ENCODE measurements at regions not wholly inside any gene's neighbourhood (a gene's known extent, or its start where the extent isn't known, plus 50 kb on each side); places are given as distances from the start of the nearest gene placed in this dataset.

GRCh38 chr7:22566176-22566575 is 66.2 kb upstream of the STEAP1B start:
- Histone ChIP-seq H3K9me3 (no peaks in the 10 kb centered on the region), H3K27me3 (replicated peaks in 1 of 2; ENCODE audit: control insufficient read depth in 2 of 2, extremely low read depth in 1 of 2, insufficient read depth in 2 of 2, low read length in 1 of 2) (peaks cover 0 to 30% of the 10 kb centered on the region in 2 experiments), H3K27ac (ENCODE audit: low read length) (no peak overlapping the region), H3K36me3 (ENCODE audit: control insufficient read depth in 2 of 2, extremely low read depth in 1 of 2, insufficient read depth in 1 of 2, low read length in 1 of 2) (no peaks in the 10 kb centered on the region), H3K4me1 (ENCODE audit: control insufficient read depth in 1 of 2, extremely low read depth in 1 of 2, insufficient read depth in 2 of 2, low read length in 2 of 2) (peaks cover 3 to 30% of the 10 kb centered on the region in 2 experiments), H3K4me3 (ENCODE audit: control insufficient read depth in 1 of 2, extremely low read depth in 1 of 2, low read length in 1 of 2) (no peak overlapping the region)
- Mint-ChIP-seq H3K4me1 (peaks cover 38 to 50% (median 49%) of the 10 kb centered on the region in 3 donors), H3K4me3 (no peak overlapping the region), H3K9me3 (no peaks in the 10 kb centered on the region), H3K27me3 (peaks cover 29 to 44% of the 10 kb centered on the region in 2 donors), H3K36me3 (no peaks in the 10 kb centered on the region), H3K27ac (no peak overlapping the region)
- DNase-seq, result no peak
- ChIA-PET CTCF (no interaction called here), POLR2A (no interaction called here)
- no peak for ATAC-seq (replicated peaks in 1 of 4)
- WGBS (ENCODE audit: insufficient coverage), result 85% methylated on average over 3 of the region's 4 CpGs

GRCh38 chr7:22565315-22565811 is 65.4 kb upstream of the STEAP1B start:
- ATAC-seq (replicated peaks in 1 of 4) (no peak), DNase-seq (no peak)
- ChIA-PET POLR2A (interaction anchor here in 1 of 2 donors (0.6 kb wide), 1 partner anchor 8 kb away, joined by 6 read pairs; no protein-coding TSS in a partner anchor), CTCF (interaction anchor here in 1 of 2 donors (0.6 to 8.7 kb wide), 2 partner anchors 161 to 218 kb away, joined by 3 to 102 read pairs; partner anchors contain the start of gene IL6)
- H3K4me3 ChIP-seq (ENCODE audit: control insufficient read depth in 1 of 2, extremely low read depth in 1 of 2, low read length in 1 of 2), result no peak overlapping the region
- peaks cover 29 to 44% of the 10 kb centered on the region in 2 donors for H3K27me3 Mint-ChIP-seq
- H3K36me3 ChIP-seq (ENCODE audit: control insufficient read depth in 2 of 2, extremely low read depth in 1 of 2, insufficient read depth in 1 of 2, low read length in 1 of 2), result no peaks in the 10 kb centered on the region
- peaks cover 0 to 30% of the 10 kb centered on the region in 2 experiments for H3K27me3 ChIP-seq (replicated peaks in 1 of 2; ENCODE audit: control insufficient read depth in 2 of 2, extremely low read depth in 1 of 2, insufficient read depth in 2 of 2, low read length in 1 of 2)
- H3K9me3 Mint-ChIP-seq, result no peaks in the 10 kb centered on the region
- WGBS (ENCODE audit: insufficient coverage), result 80% methylated on average over 1 of the region's 1 CpG
- no peaks in the 10 kb centered on the region for H3K9me3 ChIP-seq
- no peak overlapping the region for H3K27ac ChIP-seq (ENCODE audit: low read length)
- peak overlapping the region in 1 of 2 donors; percentile 6 for H3K27ac Mint-ChIP-seq
- H3K4me1 ChIP-seq (ENCODE audit: control insufficient read depth in 1 of 2, extremely low read depth in 1 of 2, insufficient read depth in 2 of 2, low read length in 2 of 2), result peaks cover 3 to 30% of the 10 kb centered on the region in 2 experiments
- H3K36me3 Mint-ChIP-seq, result no peaks in the 10 kb centered on the region
- H3K4me1 Mint-ChIP-seq, result peaks cover 38 to 50% (median 49%) of the 10 kb centered on the region in 3 donors
- H3K4me3 Mint-ChIP-seq, result no peak overlapping the region

- H3K4me3 Mint-ChIP-seq, result peak overlapping the region in 1 of 3 donors; percentile 59
- CTCF ChIA-PET, result interaction anchor here (1.1 to 8.7 kb wide), 2 partner anchors 160 to 162 kb away, joined by 3 to 102 read pairs; partner anchors contain the start of gene IL6 (in 1 of the 2)
- ATAC-seq (replicated peaks in 1 of 4) (no peak), DNase-seq (no peak)
- Histone ChIP-seq H3K4me1 (ENCODE audit: control insufficient read depth in 1 of 2, extremely low read depth in 1 of 2, insufficient read depth in 2 of 2, low read length in 2 of 2) (peaks cover 3 to 28% of the 10 kb centered on the region in 2 experiments), H3K9me3 (no peaks in the 10 kb centered on the region), H3K27ac (ENCODE audit: low read length) (no peak overlapping the region), H3K4me3 (ENCODE audit: control insufficient read depth in 1 of 2, extremely low read depth in 1 of 2, low read length in 1 of 2) (no peak overlapping the region), H3K36me3 (ENCODE audit: control insufficient read depth in 2 of 2, extremely low read depth in 1 of 2, insufficient read depth in 1 of 2, low read length in 1 of 2) (no peaks in the 10 kb centered on the region), H3K27me3 (replicated peaks in 1 of 2; ENCODE audit: control insufficient read depth in 2 of 2, extremely low read depth in 1 of 2, insufficient read depth in 2 of 2, low read length in 1 of 2) (peaks cover 0 to 30% of the 10 kb centered on the region in 2 experiments)
- H3K9me3 Mint-ChIP-seq, result no peaks in the 10 kb centered on the region
- H3K27me3 Mint-ChIP-seq, result peaks cover 24 to 41% of the 10 kb centered on the region in 2 donors
- H3K27ac Mint-ChIP-seq, result no peak overlapping the region
- POLR2A ChIA-PET, result no interaction called here
- no CpG with 5 or more reads among the region's 6 CpGs for WGBS (ENCODE audit: insufficient coverage)
- no peaks in the 10 kb centered on the region for H3K36me3 Mint-ChIP-seq
- H3K4me1 Mint-ChIP-seq, result peaks cover 36 to 47% (median 44%) of the 10 kb centered on the region in 3 donors
These were observed 64.6 kb upstream of the STEAP1B start for GRCh38 chr7:22564511-22565045.

GRCh38 chr7:22563621-22564241 is 63.7 kb upstream of the STEAP1B start:
- H3K27ac Mint-ChIP-seq, result no peak overlapping the region
- POLR2A ChIA-PET, result no interaction called here

GRCh38 chr7:22563032-22563501 is 63.1 kb upstream of the STEAP1B start:
- WGBS (ENCODE audit: insufficient coverage), result 0% methylated on average over 1 of the region's 10 CpGs
- H3K36me3 ChIP-seq (ENCODE audit: control insufficient read depth in 2 of 2, extremely low read depth in 1 of 2, insufficient read depth in 1 of 2, low read length in 1 of 2), result no peaks in the 10 kb centered on the region
- ATAC-seq (replicated peaks in 1 of 4) (peak in 2 of 4 experiments; percentile 13 to 40), DNase-seq (peak in 5 of 35 experiments; percentile 8 to 19 (median 13))
- no peak overlapping the region for H3K27ac Mint-ChIP-seq
- no peaks in the 10 kb centered on the region for H3K9me3 ChIP-seq
- no peaks in the 10 kb centered on the region for H3K36me3 Mint-ChIP-seq
- H3K4me1 ChIP-seq (ENCODE audit: control insufficient read depth in 1 of 2, extremely low read depth in 1 of 2, insufficient read depth in 2 of 2, low read length in 2 of 2), result peaks cover 3 to 27% of the 10 kb centered on the region in 2 experiments
- H3K27ac ChIP-seq (ENCODE audit: low read length), result no peak overlapping the region
- no peaks in the 10 kb centered on the region for H3K9me3 Mint-ChIP-seq
- CTCF ChIA-PET, result interaction anchor here (0.7 to 8.7 kb wide), 8 partner anchors 10 to 493 kb away, joined by 3 to 102 read pairs (median 17); partner anchors contain the start of gene IL6 (in 2 of the 2)
- H3K4me1 Mint-ChIP-seq, result peaks cover 36 to 47% (median 41%) of the 10 kb centered on the region in 3 donors
- H3K4me3 Mint-ChIP-seq, result peak overlapping the region; percentile 22 to 64 (median 59)
- H3K27me3 Mint-ChIP-seq, result peaks cover 20 to 32% of the 10 kb centered on the region in 2 donors
- no peak overlapping the region for H3K4me3 ChIP-seq (ENCODE audit: control insufficient read depth in 1 of 2, extremely low read depth in 1 of 2, low read length in 1 of 2)
- peaks cover 0 to 27% of the 10 kb centered on the region in 2 experiments for H3K27me3 ChIP-seq (replicated peaks in 1 of 2; ENCODE audit: control insufficient read depth in 2 of 2, extremely low read depth in 1 of 2, insufficient read depth in 2 of 2, low read length in 1 of 2)
- POLR2A ChIA-PET, result no interaction called here

More at GRCh38 chr7:22563621-22564241, 63.7 kb upstream of the STEAP1B start:
- Mint-ChIP-seq H3K36me3 (no peaks in the 10 kb centered on the region), H3K9me3 (no peaks in the 10 kb centered on the region), H3K27me3 (peaks cover 23 to 38% of the 10 kb centered on the region in 2 donors), H3K4me1 (peaks cover 36 to 47% (median 41%) of the 10 kb centered on the region in 3 donors), H3K4me3 (peak overlapping the region; percentile 26 to 64 (median 59))
- H3K4me3 ChIP-seq (ENCODE audit: control insufficient read depth in 1 of 2, extremely low read depth in 1 of 2, low read length in 1 of 2), result no peak overlapping the region
- 18% methylated on average over 6 of the region's 11 CpGs for WGBS (ENCODE audit: insufficient coverage)
- H3K36me3 ChIP-seq (ENCODE audit: control insufficient read depth in 2 of 2, extremely low read depth in 1 of 2, insufficient read depth in 1 of 2, low read length in 1 of 2), result no peaks in the 10 kb centered on the region
- ATAC-seq (replicated peaks in 1 of 4), result peak in 2 of 4 experiments; percentile 13 to 33
- H3K9me3 ChIP-seq, result no peaks in the 10 kb centered on the region
- peaks cover 0 to 29% of the 10 kb centered on the region in 2 experiments for H3K27me3 ChIP-seq (replicated peaks in 1 of 2; ENCODE audit: control insufficient read depth in 2 of 2, extremely low read depth in 1 of 2, insufficient read depth in 2 of 2, low read length in 1 of 2)
- peaks cover 3 to 27% of the 10 kb centered on the region in 2 experiments for H3K4me1 ChIP-seq (ENCODE audit: control insufficient read depth in 1 of 2, extremely low read depth in 1 of 2, insufficient read depth in 2 of 2, low read length in 2 of 2)
- DNase-seq, result no peak
- CTCF ChIA-PET, result interaction anchor here (0.7 to 8.7 kb wide), 6 partner anchors 161 to 492 kb away, joined by 3 to 102 read pairs (median 28); partner anchors contain the start of gene IL6 (in 2 of the 2)
- no peak overlapping the region for H3K27ac ChIP-seq (ENCODE audit: low read length)

- no CpG with 5 or more reads among the region's 5 CpGs for WGBS (ENCODE audit: insufficient coverage)
- POLR2A ChIA-PET, result no interaction called here
- Mint-ChIP-seq H3K9me3 (no peaks in the 10 kb centered on the region), H3K36me3 (no peaks in the 10 kb centered on the region), H3K4me1 (peaks cover 36 to 47% (median 41%) of the 10 kb centered on the region in 3 donors), H3K27ac (no peak overlapping the region), H3K4me3 (no peak overlapping the region), H3K27me3 (peaks cover 14 to 24% of the 10 kb centered on the region in 2 donors)
- Histone ChIP-seq H3K27me3 (replicated peaks in 1 of 2; ENCODE audit: control insufficient read depth in 2 of 2, extremely low read depth in 1 of 2, insufficient read depth in 2 of 2, low read length in 1 of 2) (peaks cover 0 to 27% of the 10 kb centered on the region in 2 experiments), H3K36me3 (ENCODE audit: control insufficient read depth in 2 of 2, extremely low read depth in 1 of 2, insufficient read depth in 1 of 2, low read length in 1 of 2) (no peaks in the 10 kb centered on the region), H3K4me1 (ENCODE audit: control insufficient read depth in 1 of 2, extremely low read depth in 1 of 2, insufficient read depth in 2 of 2, low read length in 2 of 2) (peaks cover 3 to 27% of the 10 kb centered on the region in 2 experiments), H3K9me3 (no peaks in the 10 kb centered on the region), H3K27ac (ENCODE audit: low read length) (no peak overlapping the region), H3K4me3 (ENCODE audit: control insufficient read depth in 1 of 2, extremely low read depth in 1 of 2, low read length in 1 of 2) (no peak overlapping the region)
- CTCF ChIA-PET, result interaction anchor here (0.6 to 8.7 kb wide), 12 partner anchors 9 to 742 kb away, joined by 3 to 102 read pairs (median 12); partner anchors contain the start of gene IL6 (in 2 of the 2)
- ATAC-seq (replicated peaks in 1 of 4) (no peak), DNase-seq (no peak)
These were observed 62.1 kb upstream of the STEAP1B start for GRCh38 chr7:22561895-22562593.
